Hepatocyte (in vitro differentiated cells): ENCODE measurements at regions not wholly inside any gene's neighbourhood (a gene's known extent, or its start where the extent isn't known, plus 50 kb on each side); places are given as distances from the start of the nearest gene placed in this dataset.

ENCODE experiments used
- DNase-seq: peaks from one replicate; pipeline ENCODE4 v3.0.0-alpha.2; 2016; ENCODE audit warnings: low spot score
- H2AFZ ChIP-seq: fragments of 200-600 bp; sonication (generic); 2 replicates; pipeline ENCODE4 v1.6.0; 2016; ENCODE audit warnings: antibody characterized with exemption, mild to moderate bottlenecking
- H3K27ac ChIP-seq: fragments of 200-600 bp; sonication (generic); 2 replicates; pipeline ENCODE4 v1.5.1; 2016; ENCODE audit warnings: mild to moderate bottlenecking
- H3K27me3 ChIP-seq: fragments of 200-600 bp; sonication (generic); 2 replicates; pipeline ENCODE4 v1.6.1; 2016
- H3K36me3 ChIP-seq: fragments of 200-600 bp; sonication (generic); replicated peaks from 2 replicates; pipeline ENCODE4 v1.5.1; 2016; ENCODE audit warnings: low read depth; ENCODE audit not compliant: insufficient read depth
- H3K4me1 ChIP-seq: fragments of 200-600 bp; sonication (generic); 2 replicates; pipeline ENCODE4 v1.5.1; 2016; ENCODE audit warnings: mild to moderate bottlenecking, moderate library complexity; ENCODE audit not compliant: insufficient read depth
- H3K4me2 ChIP-seq: fragments of 200-600 bp; sonication (generic); 2 replicates; pipeline ENCODE4 v1.6.0; 2016
- H3K4me3 ChIP-seq: fragments of 200-600 bp; sonication (generic); 2 replicates; pipeline ENCODE4 v1.5.1; 2016; ENCODE audit warnings: mild to moderate bottlenecking
- H3K79me2 ChIP-seq: fragments of 200-600 bp; sonication (generic); 2 replicates; pipeline ENCODE4 v1.6.0; 2017; ENCODE audit warnings: mild to moderate bottlenecking
- H3K9me2 ChIP-seq: fragments of 200-600 bp; sonication (generic); replicated peaks from 2 replicates; pipeline ENCODE4 v1.6.0; 2017; ENCODE audit warnings: mild to moderate bottlenecking; ENCODE audit not compliant: insufficient read depth
- H3K9me3 ChIP-seq: fragments of 200-600 bp; sonication (generic); 2 replicates; pipeline ENCODE4 v1.5.1; 2016; ENCODE audit warnings: low read depth, mild to moderate bottlenecking
- H4K20me1 ChIP-seq: fragments of 200-600 bp; sonication (generic); 2 replicates; pipeline ENCODE4 v1.6.0; 2016; ENCODE audit warnings: mild to moderate bottlenecking; ENCODE audit not compliant: insufficient read depth, poor library complexity, severe bottlenecking
- EZH2 ChIP-seq: fragments of 200-600 bp; sonication (generic); IDR thresholded peaks from 2 replicates; pipeline ENCODE4 v1.6.1; 2016; ENCODE audit warnings: antibody characterized with exemption, mild to moderate bottlenecking, borderline replicate concordance
- EZH2phosphoT487 ChIP-seq: fragments of 200-600 bp; sonication (generic); IDR thresholded peaks from one replicate; pipeline ENCODE4 v1.6.1; 2018; ENCODE audit warnings: antibody characterized with exemption, mild to moderate bottlenecking, low read depth, moderate library complexity; ENCODE audit not compliant: unreplicated experiment, severe bottlenecking
- WGBS: methylation state at CpG from one replicate; pipeline ENCODE4 v1.1.6; 2016; ENCODE audit warnings: low lambda C conversion rate; ENCODE audit errors: missing lambda C conversion rate; 5-methylcytosine and 5-hydroxymethylcytosine counted together
- TF ChIP-seq, protein P1 (sequence below): fragments of 200-600 bp; sonication (generic); IDR thresholded peaks from 2 replicates; pipeline ENCODE4 v1.5.1; 2016; ENCODE audit warnings: antibody characterized with exemption, mild to moderate bottlenecking; ENCODE audit not compliant: poor library complexity

DNA sequence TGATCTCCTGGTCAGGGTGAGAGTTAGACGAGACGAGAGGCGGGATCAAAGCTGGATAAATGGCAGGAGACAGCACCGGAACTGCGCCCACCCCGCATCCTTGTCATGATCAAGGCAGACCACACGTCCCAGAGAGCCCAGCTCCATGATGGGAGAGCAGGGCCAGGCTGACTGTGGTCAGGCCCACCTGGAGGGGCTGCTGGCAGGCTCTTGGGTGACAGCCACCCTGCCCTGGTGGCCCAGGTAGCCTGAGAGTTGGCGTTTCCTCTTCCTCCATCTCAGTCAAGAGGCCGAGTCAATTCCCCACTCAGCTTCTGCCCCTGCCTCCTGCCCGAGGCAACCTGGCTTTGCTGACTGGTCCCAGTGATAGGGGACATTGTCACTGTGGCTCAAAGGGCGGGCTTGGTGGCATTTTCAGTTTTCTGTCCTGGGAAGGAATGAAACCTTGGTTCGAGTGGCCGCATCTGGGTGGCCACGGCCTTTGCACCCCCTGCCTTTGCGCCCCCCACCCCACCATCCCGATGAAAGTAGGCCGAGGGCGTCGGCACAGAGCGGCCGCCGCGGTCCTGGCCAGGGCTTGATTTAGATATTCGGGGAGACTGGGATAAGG lies 60.8 kb upstream of the PPARA start:
- no peak for DNase-seq
- Histone ChIP-seq H3K9me2 (no peaks in the 10 kb centered on the region), H3K4me1 (peaks cover 19% of the 10 kb centered on the region), H3K27me3 (no peaks in the 10 kb centered on the region), H3K4me3 (no peak overlapping the region), H3K4me2 (no peak overlapping the region), H4K20me1 (peaks cover 3% of the 10 kb centered on the region), H3K9me3 (no peaks in the 10 kb centered on the region), H3K36me3 (no peaks in the 10 kb centered on the region), H3K79me2 (no peaks in the 10 kb centered on the region), H2AFZ (no peak overlapping the region), H3K27ac (no peak overlapping the region)
- TF ChIP-seq, protein P1, sequence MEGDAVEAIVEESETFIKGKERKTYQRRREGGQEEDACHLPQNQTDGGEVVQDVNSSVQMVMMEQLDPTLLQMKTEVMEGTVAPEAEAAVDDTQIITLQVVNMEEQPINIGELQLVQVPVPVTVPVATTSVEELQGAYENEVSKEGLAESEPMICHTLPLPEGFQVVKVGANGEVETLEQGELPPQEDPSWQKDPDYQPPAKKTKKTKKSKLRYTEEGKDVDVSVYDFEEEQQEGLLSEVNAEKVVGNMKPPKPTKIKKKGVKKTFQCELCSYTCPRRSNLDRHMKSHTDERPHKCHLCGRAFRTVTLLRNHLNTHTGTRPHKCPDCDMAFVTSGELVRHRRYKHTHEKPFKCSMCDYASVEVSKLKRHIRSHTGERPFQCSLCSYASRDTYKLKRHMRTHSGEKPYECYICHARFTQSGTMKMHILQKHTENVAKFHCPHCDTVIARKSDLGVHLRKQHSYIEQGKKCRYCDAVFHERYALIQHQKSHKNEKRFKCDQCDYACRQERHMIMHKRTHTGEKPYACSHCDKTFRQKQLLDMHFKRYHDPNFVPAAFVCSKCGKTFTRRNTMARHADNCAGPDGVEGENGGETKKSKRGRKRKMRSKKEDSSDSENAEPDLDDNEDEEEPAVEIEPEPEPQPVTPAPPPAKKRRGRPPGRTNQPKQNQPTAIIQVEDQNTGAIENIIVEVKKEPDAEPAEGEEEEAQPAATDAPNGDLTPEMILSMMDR, result no peak
- TF ChIP-seq EZH2 (no peak), EZH2phosphoT487 (no peak)
- 94% methylated on average over 23 of the region's 24 CpGs for WGBS

DNA sequence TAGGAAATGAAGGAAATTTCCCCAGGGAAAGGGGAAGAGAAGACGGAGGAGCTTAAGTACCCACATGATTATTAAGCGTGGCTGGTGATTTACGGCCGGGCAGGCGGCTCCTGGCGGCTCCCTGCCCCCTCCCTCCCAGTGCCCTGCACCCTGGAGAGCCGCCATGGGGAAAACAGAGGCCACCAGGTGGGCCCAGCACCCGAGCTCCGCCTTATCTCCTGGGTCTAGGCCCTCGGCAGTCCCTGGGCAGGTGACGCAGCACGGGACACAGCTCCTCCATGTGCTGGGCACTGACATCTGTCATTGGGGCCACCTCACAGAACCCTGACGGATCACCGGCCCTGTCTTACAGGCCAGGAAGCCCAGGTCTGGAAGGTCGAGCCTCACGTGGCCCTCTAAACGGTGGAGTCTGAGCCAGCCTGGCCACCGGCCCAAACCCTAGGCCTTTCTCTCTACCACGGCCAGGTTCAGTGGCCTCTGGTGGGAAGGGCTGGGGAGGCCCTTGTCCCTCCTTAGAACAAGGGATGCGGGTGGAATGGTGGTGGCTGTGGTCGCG lies 60.2 kb upstream of the PPARA start:
- WGBS, result 90% methylated on average over 22 of the region's 22 CpGs
- H3K9me3 ChIP-seq, result no peaks in the 10 kb centered on the region
- H3K27me3 ChIP-seq, result no peaks in the 10 kb centered on the region
- H4K20me1 ChIP-seq, result peaks cover 3% of the 10 kb centered on the region
- no peaks in the 10 kb centered on the region for H3K9me2 ChIP-seq
- TF ChIP-seq, protein P1, result no peak
- no peak for TF ChIP-seq EZH2
- DNase-seq, result no peak
- H2AFZ ChIP-seq, result no peak overlapping the region
- H3K27ac ChIP-seq, result no peak overlapping the region
- H3K4me1 ChIP-seq, result peaks cover 19% of the 10 kb centered on the region
- H3K79me2 ChIP-seq, result no peaks in the 10 kb centered on the region
- H3K4me2 ChIP-seq, result no peak overlapping the region
- H3K4me3 ChIP-seq, result no peak overlapping the region
- H3K36me3 ChIP-seq, result no peaks in the 10 kb centered on the region

DNA sequence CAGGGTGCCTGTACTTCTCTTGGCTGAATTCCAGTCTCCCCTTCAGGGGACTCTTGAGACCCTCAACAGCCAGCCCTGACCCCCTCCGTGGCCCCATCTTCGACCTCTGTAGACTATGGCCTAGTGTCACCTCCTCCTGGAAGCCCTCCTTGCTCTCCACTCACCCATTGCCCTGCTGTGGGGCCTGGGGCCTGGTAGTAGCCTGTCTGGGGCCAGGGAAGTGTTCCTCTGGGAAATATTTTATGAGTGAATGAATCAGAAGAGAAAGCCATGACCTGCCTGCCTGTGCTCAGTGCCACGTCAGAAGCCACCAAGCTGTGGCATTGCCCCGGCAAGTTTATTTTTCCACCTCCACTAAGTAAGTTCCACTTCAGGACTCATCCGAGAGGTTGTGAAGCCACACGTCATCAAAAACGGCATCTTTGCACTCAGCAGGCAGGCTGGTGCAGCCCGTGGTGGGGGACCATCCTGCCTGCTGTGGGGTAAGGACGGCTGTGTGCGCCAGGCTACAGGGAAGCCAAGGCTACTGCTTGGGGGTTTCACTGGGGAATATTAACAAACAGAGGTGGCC lies 59.6 kb upstream of the PPARA start:
- WGBS, result 93% methylated on average over 10 of the region's 10 CpGs

More for the DNA sequence above, 59.6 kb upstream of the PPARA start:
- Histone ChIP-seq H4K20me1 (peaks cover 3% of the 10 kb centered on the region), H3K4me1 (peaks cover 16% of the 10 kb centered on the region), H3K79me2 (no peaks in the 10 kb centered on the region), H3K9me2 (no peaks in the 10 kb centered on the region), H3K4me3 (no peak overlapping the region), H3K36me3 (no peaks in the 10 kb centered on the region), H2AFZ (no peak overlapping the region), H3K4me2 (no peak overlapping the region), H3K27ac (no peak overlapping the region), H3K9me3 (no peaks in the 10 kb centered on the region), H3K27me3 (no peaks in the 10 kb centered on the region)
- TF ChIP-seq, protein P1, result no peak
- TF ChIP-seq EZH2phosphoT487 (no peak), EZH2 (no peak)
- DNase-seq, result no peak
